IMR-90 (cell line): ENCODE measurements at regions not wholly inside any gene's neighbourhood (a gene's known extent, or its start where the extent isn't known, plus 50 kb on each side); places are given as distances from the start of the nearest gene placed in this dataset.

Experiments
- ATAC-seq: fragments of 200-7000 bp; cut with Tn5 transposase; 2 replicates; pipeline ENCODE4 v1.9.1; 2020; ENCODE audit warnings: low read depth, mild to moderate bottlenecking, moderate library complexity
- BruUV-seq: library from RNA; stranded (reverse); fragments of 400-500 nt; replicated peaks from 2 replicates; lab custom pipeline; 2021; lab: Mats Ljungman, UMichigan
- CTCF ChIA-PET: fragments of 300-600 bp; formaldehyde crosslinking; extraction: SDS; loops from one replicate; lab custom pipeline; 2021; ENCODE audit warnings: antibody characterized with exemption; lab: Yijun Ruan, JAX
- POLR2A ChIA-PET: fragments of 300-600 bp; sonication (Branson Sonifier 250); formaldehyde crosslinking; loops from one replicate; lab custom pipeline; 2022; ENCODE audit warnings: antibody characterized with exemption; ENCODE audit not compliant: unreplicated experiment; lab: Charles Lee
- DNase-seq: peaks from one replicate; pipeline ENCODE4 v3.0.0; 2013
- H2AFZ ChIP-seq: replicated peaks from 2 replicates; pipeline ENCODE3; 2013; ENCODE audit warnings: low read length, mild to moderate bottlenecking; ENCODE audit not compliant: poor library complexity
- H2AK5ac ChIP-seq: 2 replicates; pipeline ENCODE4 v1.6.1; 2013; ENCODE audit warnings: low read depth, low read length, inconsistent platforms
- H2AK9ac ChIP-seq: replicated peaks from 2 replicates; pipeline ENCODE3; 2013; ENCODE audit warnings: mild to moderate bottlenecking, low read depth, low read length, moderate library complexity; ENCODE audit not compliant: poor library complexity
- H2BK120ac ChIP-seq: 2 replicates; pipeline ENCODE4 v1.6.1; 2013; ENCODE audit warnings: low read depth, low read length, inconsistent platforms
- H2BK15ac ChIP-seq: 3 replicates; pipeline ENCODE4 v1.6.1; 2013; ENCODE audit warnings: low read depth, low read length, inconsistent platforms
- H2BK20ac ChIP-seq: 2 replicates; pipeline ENCODE4 v1.6.1; 2013; ENCODE audit warnings: low read depth, mild to moderate bottlenecking, inconsistent platforms, low read length, moderate library complexity
- H2BK5ac ChIP-seq: 2 replicates; pipeline ENCODE4 v1.6.1; 2013; ENCODE audit warnings: mild to moderate bottlenecking, low read depth, low read length, inconsistent platforms; ENCODE audit not compliant: poor library complexity, severe bottlenecking
- H3K14ac ChIP-seq: replicated peaks from 2 replicates; pipeline ENCODE4 v1.6.1; 2013; ENCODE audit warnings: low read depth, low read length, inconsistent platforms
- H3K18ac ChIP-seq: 2 replicates; pipeline ENCODE4 v1.6.1; 2013; ENCODE audit warnings: low read depth, low read length, control low read depth
- H3K23ac ChIP-seq: 2 replicates; pipeline ENCODE4 v1.6.1; 2013; ENCODE audit warnings: low read depth, low read length, inconsistent platforms
- H3K27ac ChIP-seq: 2 replicates; pipeline ENCODE4 v1.5.1; 2013; ENCODE audit warnings: mild to moderate bottlenecking, control low read depth, low read length; ENCODE audit not compliant: insufficient read depth
- H3K27me3 ChIP-seq: 2 replicates; pipeline ENCODE4 v1.6.1; 2013; ENCODE audit warnings: low read length; ENCODE audit not compliant: control insufficient read depth, insufficient read depth
- H3K36me3 ChIP-seq: 2 replicates; pipeline ENCODE4 v1.6.1; 2013; ENCODE audit warnings: low read length, mixed read lengths; ENCODE audit not compliant: control insufficient read depth, insufficient read depth
- H3K4ac ChIP-seq: 2 replicates; pipeline ENCODE4 v1.6.1; 2013; ENCODE audit warnings: low read depth, low read length, inconsistent platforms
- H3K4me1 ChIP-seq: 2 replicates; pipeline ENCODE4 v1.6.1; 2013; ENCODE audit warnings: low read length, mixed read lengths; ENCODE audit not compliant: control insufficient read depth, insufficient read depth
- H3K4me2 ChIP-seq: 2 replicates; pipeline ENCODE4 v1.6.1; 2013; ENCODE audit warnings: low read depth, mild to moderate bottlenecking, control low read depth, low read length, moderate library complexity
- H3K4me3 ChIP-seq: 2 replicates; pipeline ENCODE4 v1.5.1; 2013; ENCODE audit warnings: low read depth, mild to moderate bottlenecking, control low read depth, low read length, moderate library complexity; ENCODE audit not compliant: insufficient read depth
- H3K56ac ChIP-seq: 2 replicates; pipeline ENCODE4 v1.6.1; 2013; ENCODE audit warnings: low read length, inconsistent platforms; ENCODE audit not compliant: insufficient read depth; ENCODE audit errors: extremely low read depth
- H3K79me1 ChIP-seq, 2 experiments: 2 replicates each; pipeline ENCODE4 v1.6.1; 2013; ENCODE audit warnings: low read length in 2 of 2, inconsistent platforms in 1 of 2, low read depth in 1 of 2
- H3K9ac ChIP-seq: 2 replicates; pipeline ENCODE4 v1.6.1; 2013; ENCODE audit warnings: low read depth, low read length, control low read depth
- H3K9me1 ChIP-seq: 2 replicates; pipeline ENCODE4 v1.6.1; 2013; ENCODE audit warnings: low read length, inconsistent platforms; ENCODE audit not compliant: insufficient read depth
- H3K9me3 ChIP-seq: 2 replicates; pipeline ENCODE4 v1.6.1; 2013; ENCODE audit warnings: low read length; ENCODE audit not compliant: control insufficient read depth, insufficient read depth
- H4K20me1 ChIP-seq: 2 replicates; pipeline ENCODE4 v1.6.1; 2013; ENCODE audit warnings: low read length, inconsistent platforms; ENCODE audit not compliant: insufficient read depth
- H4K5ac ChIP-seq: 2 replicates; pipeline ENCODE4 v1.6.1; 2013; ENCODE audit warnings: mild to moderate bottlenecking, low read depth, low read length, control low read depth
- H4K8ac ChIP-seq, 2 experiments: 2 replicates each; pipeline ENCODE4 v1.6.1; 2013; ENCODE audit warnings: low read depth in 2 of 2, low read length in 2 of 2, control low read depth in 1 of 2, inconsistent platforms in 1 of 2
- H4K91ac ChIP-seq: 2 replicates; pipeline ENCODE4 v1.6.1; 2013; ENCODE audit warnings: low read depth, low read length, inconsistent platforms; ENCODE audit not compliant: insufficient read depth
- BHLHE40 ChIP-seq: fragments of 150-350 bp; IDR thresholded peaks from 2 replicates; pipeline ENCODE4 v1.6.1; 2016; ENCODE audit warnings: mild to moderate bottlenecking, low read depth, low read length
- CEBPB ChIP-seq: IDR thresholded peaks from 2 replicates; pipeline ENCODE4 v1.6.1; 2012; ENCODE audit warnings: low read depth, low read length, improper control_type of control experiment
- CHD1 ChIP-seq: IDR thresholded peaks from 2 replicates; pipeline ENCODE4 v1.6.1; 2012; ENCODE audit warnings: low read depth, low read length, improper control_type of control experiment
- CTCF ChIP-seq: conservative IDR thresholded peaks from 2 replicates; pipeline ENCODE4 v1.5.1; 2012; ENCODE audit warnings: mild to moderate bottlenecking, low read depth, low read length, improper control_type of control experiment
- ELK1 ChIP-seq: fragments of 150-350 bp; IDR thresholded peaks from 2 replicates; pipeline ENCODE4 v1.6.1; 2016; ENCODE audit warnings: low read depth, mild to moderate bottlenecking, low read length, moderate library complexity, borderline replicate concordance
- FOS ChIP-seq: fragments of 150-350 bp; IDR thresholded peaks from 2 replicates; pipeline ENCODE4 v1.6.1; 2016; ENCODE audit warnings: low read depth, low read length
- MAFK ChIP-seq: IDR thresholded peaks from 2 replicates; pipeline ENCODE4 v1.6.1; 2012; ENCODE audit warnings: low read depth, low read length, improper control_type of control experiment
- MAZ ChIP-seq: IDR thresholded peaks from 2 replicates; pipeline ENCODE4 v1.6.1; 2012; ENCODE audit warnings: low read depth, mild to moderate bottlenecking, low read length, improper control_type of control experiment, moderate library complexity, borderline replicate concordance
- NFE2L2 ChIP-seq: fragments of 150-350 bp; IDR thresholded peaks from 2 replicates; pipeline ENCODE4 v1.6.1; 2016; ENCODE audit warnings: low read depth, mild to moderate bottlenecking, low read length
- POLR2A ChIP-seq: IDR thresholded peaks from 2 replicates; pipeline ENCODE4 v1.6.1; 2012; ENCODE audit warnings: mild to moderate bottlenecking, low read depth, low read length
- RAD21 ChIP-seq: IDR thresholded peaks from 2 replicates; pipeline ENCODE4 v1.6.1; 2012; ENCODE audit warnings: low read length, improper control_type of control experiment
- RCOR1 ChIP-seq: IDR thresholded peaks from 2 replicates; pipeline ENCODE4 v1.6.1; 2012; ENCODE audit warnings: mild to moderate bottlenecking, low read length, improper control_type of control experiment; ENCODE audit not compliant: insufficient replicate concordance
- RFX5 ChIP-seq: IDR thresholded peaks from 2 replicates; pipeline ENCODE4 v1.8.0; 2012; ENCODE audit warnings: low read depth, mild to moderate bottlenecking, low read length, moderate library complexity
- SMC3 ChIP-seq: fragments of 150-350 bp; IDR thresholded peaks from 2 replicates; pipeline ENCODE4 v1.6.1; 2016; ENCODE audit warnings: low read depth, mild to moderate bottlenecking, antibody characterized with exemption, low read length, moderate library complexity
- WGBS, 2 experiments: methylation state at CpG; one replicate each; pipeline versions ENCODE4 v1.1.5 to v1.1.7; 2013; ENCODE audit warnings: missing lambda C conversion rate in 2 of 2; ENCODE audit not compliant: insufficient read length in 1 of 2; ENCODE audit errors: extremely low coverage in 2 of 2; 5-methylcytosine and 5-hydroxymethylcytosine counted together
- dilution Hi-C: fragments of 300-500 bp; cut with HindIII; formaldehyde crosslinking; loops from one replicate; pipeline ENCODE4 v1.14.3; 2018; ENCODE audit warnings: low sequenced_read_pairs; ENCODE audit not compliant: unreplicated experiment
- in situ Hi-C: fragments of 300-500 bp; cut with MboI; formaldehyde crosslinking; loops from 3 replicates; pipeline ENCODE4 v1.14.3; 2019; ENCODE audit warnings: low sequenced_read_pairs, inconsistent platforms, mixed read lengths
- intact Hi-C: fragments of 100-400 bp; cut with micrococcal nuclease; formaldehyde crosslinking; loops from 2 replicates; pipeline ENCODE4 v1.10.0; 2022

- no peak overlapping the region for H2BK120ac ChIP-seq
- no peaks in the 10 kb centered on the region for H3K9me1 ChIP-seq
- WGBS, 2 experiments: 0% methylated on average over 1 of the region's 1 CpG; no CpG with 5 or more reads in 1 of the 2 experiments
- H2BK15ac ChIP-seq: no peak overlapping the region
- H3K4ac ChIP-seq: no peak overlapping the region
- no peak overlapping the region for H4K8ac ChIP-seq
- H3K4me3 ChIP-seq: no peak overlapping the region
- CTCF ChIA-PET: no interaction called here
- in situ Hi-C loops (no loop called here), intact Hi-C loops (no loop called here), dilution Hi-C loops (no loop called here)
- no peak overlapping the region for H2BK20ac ChIP-seq
- H3K79me1 ChIP-seq: no peaks in the 10 kb centered on the region
- no peak overlapping the region for H3K4me2 ChIP-seq
- H4K91ac ChIP-seq: no peak overlapping the region
- H4K5ac ChIP-seq: no peak overlapping the region
- H2AK9ac ChIP-seq: no peak overlapping the region
- H3K27me3 ChIP-seq: no peaks in the 10 kb centered on the region
- H2BK5ac ChIP-seq: no peak overlapping the region
- no peak for DNase-seq
- H3K4me1 ChIP-seq: no peaks in the 10 kb centered on the region
- no peak overlapping the region for H2AFZ ChIP-seq
- TF ChIP-seq ELK1 (no peak), CTCF (no peak), SMC3 (no peak), BHLHE40 (no peak), MAZ (no peak), NFE2L2 (no peak), RAD21 (no peak), MAFK (no peak), CHD1 (no peak), RFX5 (no peak), FOS (no peak), CEBPB (no peak), POLR2A (no peak), RCOR1 (no peak)
- H3K23ac ChIP-seq: no peak overlapping the region
- H4K20me1 ChIP-seq: no peaks in the 10 kb centered on the region
- no peaks in the 10 kb centered on the region for H3K36me3 ChIP-seq
- no peak overlapping the region for H2AK5ac ChIP-seq
- POLR2A ChIA-PET: no interaction called here
- no peaks in the 10 kb centered on the region for H3K9me3 ChIP-seq
- H3K27ac ChIP-seq: no peak overlapping the region
- no peak overlapping the region for H3K14ac ChIP-seq
- H3K56ac ChIP-seq: no peak overlapping the region
- BruUV-seq: no TSS peak
- no peak overlapping the region for H3K9ac ChIP-seq
- no peak overlapping the region for H3K18ac ChIP-seq
- no peak for ATAC-seq
These were observed 97.6 kb upstream of the TMEM132E start for GRCh38 chr17:34481779-34482178.
